Activated CD4-positive, alpha-beta T cell treated with anti-CD3 and anti-CD28 coated beads, Interleukin-2, amount 10 ng/mL, durations not matched to agents 24 days and 14 days (primary cell): ENCODE measurements at regions not wholly inside any gene's neighbourhood (a gene's known extent, or its start where the extent isn't known, plus 50 kb on each side); places are given as distances from the start of the nearest gene placed in this dataset.

Experiments
- DNase-seq: peaks from one replicate; pipeline ENCODE4 v3.0.0; 2022
- H3K27ac Mint-ChIP-seq: one replicate; pipeline ENCODE4 v1.8.0; 2022; ENCODE audit warnings: mild to moderate bottlenecking, mixed read lengths
- H3K27me3 Mint-ChIP-seq: one replicate; pipeline ENCODE4 v1.8.0; 2022; ENCODE audit warnings: mixed read lengths
- H3K36me3 Mint-ChIP-seq: one replicate; pipeline ENCODE4 v1.8.0; 2022; ENCODE audit warnings: low read depth, mild to moderate bottlenecking, mixed read lengths
- H3K4me1 Mint-ChIP-seq: one replicate; pipeline ENCODE4 v1.8.0; 2021; ENCODE audit warnings: mixed read lengths
- H3K4me3 Mint-ChIP-seq: one replicate; pipeline ENCODE4 v1.8.0; 2022; ENCODE audit warnings: mild to moderate bottlenecking, moderate library complexity, mixed read lengths
- H3K9me3 Mint-ChIP-seq: one replicate; pipeline ENCODE4 v1.8.0; 2021; ENCODE audit warnings: mixed read lengths
- intact Hi-C: fragments of 100-400 bp; cut with micrococcal nuclease; formaldehyde crosslinking; loops from one replicate; pipeline ENCODE4 v1.15.1; 2023

DNA sequence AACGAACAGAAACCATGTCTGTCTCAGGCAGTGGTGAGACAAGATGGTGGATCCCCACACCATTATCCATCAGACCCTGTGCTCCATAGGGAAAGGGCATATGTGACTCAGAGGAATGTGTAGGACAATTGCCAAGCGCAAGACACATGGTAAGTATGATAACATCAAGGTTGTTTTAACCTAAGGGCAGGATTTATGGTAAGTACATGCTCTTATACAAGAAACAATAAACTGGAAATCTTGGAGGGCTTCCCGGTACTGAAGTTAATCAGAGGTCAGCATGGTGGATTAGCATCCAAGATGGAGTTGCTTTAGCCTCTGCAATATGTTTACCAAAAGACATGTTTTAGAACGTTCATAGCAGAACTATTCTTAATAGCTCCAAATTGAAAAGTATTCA lies 355.0 kb downstream of the PPP1R2C start:
- intact Hi-C loops: no loop called here
- Mint-ChIP-seq H3K4me1 (no peaks in the 10 kb centered on the region), H3K27me3 (no peaks in the 10 kb centered on the region), H3K9me3 (no peaks in the 10 kb centered on the region), H3K27ac (no peak overlapping the region), H3K4me3 (no peak overlapping the region), H3K36me3 (no peaks in the 10 kb centered on the region)
- DNase-seq: no peak

- no peak for DNase-seq
- no peaks in the 10 kb centered on the region for H3K4me1 Mint-ChIP-seq
- no peaks in the 10 kb centered on the region for H3K36me3 Mint-ChIP-seq
- intact Hi-C loops: no loop called here
- no peaks in the 10 kb centered on the region for H3K27me3 Mint-ChIP-seq
- no peak overlapping the region for H3K4me3 Mint-ChIP-seq
- no peak overlapping the region for H3K27ac Mint-ChIP-seq
- H3K9me3 Mint-ChIP-seq: no peaks in the 10 kb centered on the region
Observed at GRCh38 chrX:42420426-42420825, 357.5 kb downstream of the PPP1R2C start.

GRCh38 chrX:42415636-42416035 lies 362.3 kb downstream of the PPP1R2C start:
- intact Hi-C loops: no loop called here
- Mint-ChIP-seq H3K4me1 (no peaks in the 10 kb centered on the region), H3K27me3 (no peaks in the 10 kb centered on the region), H3K27ac (no peak overlapping the region), H3K36me3 (no peaks in the 10 kb centered on the region), H3K9me3 (peaks cover 10% of the 10 kb centered on the region), H3K4me3 (no peak overlapping the region)
- no peak for DNase-seq

GRCh38 chrX:42414057-42414456 lies 363.9 kb downstream of the PPP1R2C start:
- H3K27ac Mint-ChIP-seq: no peak overlapping the region
- no peaks in the 10 kb centered on the region for H3K27me3 Mint-ChIP-seq
- intact Hi-C loops: no loop called here
- peaks cover 10% of the 10 kb centered on the region for H3K9me3 Mint-ChIP-seq
- no peaks in the 10 kb centered on the region for H3K4me1 Mint-ChIP-seq
- no peak overlapping the region for H3K4me3 Mint-ChIP-seq
- no peaks in the 10 kb centered on the region for H3K36me3 Mint-ChIP-seq
- no peak for DNase-seq

- H3K36me3 Mint-ChIP-seq: no peaks in the 10 kb centered on the region
- peak overlapping the region; percentile 53 for H3K4me3 Mint-ChIP-seq
- H3K27ac Mint-ChIP-seq: peak overlapping the region; percentile 45
Observed at GRCh38 chrX:42399632-42400024, 378.3 kb downstream of the PPP1R2C start.

GRCh38 chrX:42398967-42399631 lies 378.9 kb downstream of the PPP1R2C start:
- peak overlapping the region; percentile 53 for H3K4me3 Mint-ChIP-seq
- no peaks in the 10 kb centered on the region for H3K36me3 Mint-ChIP-seq
- no peaks in the 10 kb centered on the region for H3K27me3 Mint-ChIP-seq
- intact Hi-C loops: no loop called here
- peaks cover 9% of the 10 kb centered on the region for H3K9me3 Mint-ChIP-seq
- H3K27ac Mint-ChIP-seq: no peak overlapping the region
- DNase-seq: no peak
- H3K4me1 Mint-ChIP-seq: peaks cover 12% of the 10 kb centered on the region

More at GRCh38 chrX:42399632-42400024, 378.3 kb downstream of the PPP1R2C start:
- Mint-ChIP-seq H3K4me1 (peaks cover 12% of the 10 kb centered on the region), H3K9me3 (peaks cover 11% of the 10 kb centered on the region), H3K27me3 (no peaks in the 10 kb centered on the region)
- DNase-seq: no peak
- intact Hi-C loops: no loop called here

GRCh38 chrX:42396136-42396535 lies 381.8 kb downstream of the PPP1R2C start:
- no peaks in the 10 kb centered on the region for H3K27me3 Mint-ChIP-seq
- intact Hi-C loops: no loop called here
- no peak overlapping the region for H3K27ac Mint-ChIP-seq

DNA sequence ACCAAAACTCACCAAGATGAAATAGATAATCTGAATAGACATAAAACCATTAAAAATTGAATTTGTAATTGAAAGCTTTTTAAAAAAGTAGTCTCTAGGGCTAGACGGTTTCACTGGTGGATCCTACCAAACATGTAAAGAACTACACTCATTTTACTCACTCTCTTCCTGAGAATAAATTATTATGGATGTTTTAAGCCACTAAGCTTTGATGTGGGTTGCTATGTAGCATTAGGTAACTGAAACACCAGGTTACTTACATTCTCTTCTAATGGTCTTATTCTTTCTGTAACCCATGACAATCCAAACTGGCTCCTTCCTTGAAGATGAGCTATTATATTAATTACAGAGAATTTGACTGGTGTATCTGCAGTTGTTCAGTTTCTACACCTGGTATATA lies 385.1 kb downstream of the PPP1R2C start:
- Mint-ChIP-seq H3K4me1 (no peaks in the 10 kb centered on the region), H3K27ac (no peak overlapping the region), H3K4me3 (no peak overlapping the region), H3K27me3 (no peaks in the 10 kb centered on the region), H3K9me3 (peaks cover 9% of the 10 kb centered on the region), H3K36me3 (no peaks in the 10 kb centered on the region)
- intact Hi-C loops: no loop called here
- DNase-seq: no peak

More at GRCh38 chrX:42396136-42396535, 381.8 kb downstream of the PPP1R2C start:
- H3K9me3 Mint-ChIP-seq: peaks cover 9% of the 10 kb centered on the region
- DNase-seq: no peak
- H3K4me3 Mint-ChIP-seq: no peak overlapping the region
- H3K4me1 Mint-ChIP-seq: peaks cover 12% of the 10 kb centered on the region
- H3K36me3 Mint-ChIP-seq: no peaks in the 10 kb centered on the region

- H3K4me1 Mint-ChIP-seq: no peaks in the 10 kb centered on the region
- DNase-seq: no peak
- H3K27ac Mint-ChIP-seq: no peak overlapping the region
- H3K4me3 Mint-ChIP-seq: no peak overlapping the region
- H3K9me3 Mint-ChIP-seq: no peaks in the 10 kb centered on the region
- H3K27me3 Mint-ChIP-seq: no peaks in the 10 kb centered on the region
- no peaks in the 10 kb centered on the region for H3K36me3 Mint-ChIP-seq
- intact Hi-C loops: no loop called here
Observed at GRCh38 chrX:42386681-42387080, 391.3 kb downstream of the PPP1R2C start.

GRCh38 chrX:42385730-42386129 lies 392.2 kb downstream of the PPP1R2C start:
- H3K36me3 Mint-ChIP-seq: no peaks in the 10 kb centered on the region
- no peak overlapping the region for H3K27ac Mint-ChIP-seq
- H3K27me3 Mint-ChIP-seq: no peaks in the 10 kb centered on the region
- no peak for DNase-seq
- intact Hi-C loops: no loop called here
- H3K9me3 Mint-ChIP-seq: no peaks in the 10 kb centered on the region
- no peaks in the 10 kb centered on the region for H3K4me1 Mint-ChIP-seq
- no peak overlapping the region for H3K4me3 Mint-ChIP-seq

GRCh38 chrX:42384956-42385355 lies 393.0 kb downstream of the PPP1R2C start:
- Mint-ChIP-seq H3K9me3 (peaks cover 2% of the 10 kb centered on the region), H3K36me3 (no peaks in the 10 kb centered on the region), H3K4me1 (no peaks in the 10 kb centered on the region), H3K27me3 (no peaks in the 10 kb centered on the region), H3K4me3 (no peak overlapping the region), H3K27ac (no peak overlapping the region)
- no peak for DNase-seq
- intact Hi-C loops: no loop called here

DNA sequence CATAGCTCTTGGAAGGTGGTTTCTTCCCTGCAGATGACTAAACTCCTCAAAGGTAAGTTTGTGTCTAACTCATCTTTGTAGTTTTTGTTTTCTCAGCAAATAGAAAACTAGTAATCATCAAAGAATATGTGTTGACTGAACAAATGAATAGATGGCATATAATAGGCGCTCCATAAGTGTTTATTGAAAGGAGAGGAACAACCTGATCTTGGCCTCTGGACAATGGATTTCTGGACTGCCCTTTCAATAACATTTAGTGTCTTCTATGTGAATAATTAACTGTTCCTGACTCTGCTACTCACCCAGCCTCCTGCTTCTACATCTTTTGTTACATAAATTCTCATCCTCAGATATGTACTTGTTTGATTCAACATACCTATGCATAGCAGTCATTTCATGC lies 399.1 kb downstream of the PPP1R2C start:
- Mint-ChIP-seq H3K4me3 (no peak overlapping the region), H3K27me3 (no peaks in the 10 kb centered on the region), H3K36me3 (no peaks in the 10 kb centered on the region), H3K27ac (no peak overlapping the region), H3K9me3 (peaks cover 4% of the 10 kb centered on the region), H3K4me1 (no peaks in the 10 kb centered on the region)
- intact Hi-C loops: no loop called here
- no peak for DNase-seq

GRCh38 chrX:42375086-42375485 lies 402.9 kb downstream of the PPP1R2C start:
- Mint-ChIP-seq H3K4me1 (no peaks in the 10 kb centered on the region), H3K36me3 (no peaks in the 10 kb centered on the region), H3K4me3 (no peak overlapping the region), H3K9me3 (peaks cover 4% of the 10 kb centered on the region), H3K27ac (no peak overlapping the region), H3K27me3 (no peaks in the 10 kb centered on the region)
- intact Hi-C loops: no loop called here
- no peak for DNase-seq

GRCh38 chrX:42366181-42366580 lies 411.8 kb downstream of the PPP1R2C start:
- Mint-ChIP-seq H3K27ac (no peak overlapping the region), H3K9me3 (no peaks in the 10 kb centered on the region), H3K4me3 (no peak overlapping the region), H3K4me1 (no peaks in the 10 kb centered on the region), H3K27me3 (no peaks in the 10 kb centered on the region), H3K36me3 (no peaks in the 10 kb centered on the region)
- DNase-seq: no peak
- intact Hi-C loops: no loop called here

DNA sequence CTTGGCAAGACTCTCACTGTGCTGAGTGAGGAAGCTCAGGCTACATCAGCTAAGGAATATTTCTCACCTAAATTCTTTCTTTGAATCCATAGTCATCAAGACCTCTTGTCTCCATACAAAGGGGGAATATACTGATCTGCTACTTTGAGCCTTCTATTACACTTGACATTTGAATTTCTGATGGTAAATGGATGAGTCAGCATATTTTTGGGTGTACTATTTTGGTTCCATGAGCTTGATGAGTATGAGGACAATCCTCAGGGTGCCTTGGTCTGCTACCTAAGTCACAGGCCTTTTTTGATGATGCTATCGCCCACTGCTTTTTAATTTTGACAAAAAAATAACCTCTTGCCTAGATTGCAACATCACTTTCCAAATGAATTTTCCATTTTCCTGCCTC lies 415.7 kb downstream of the PPP1R2C start:
- intact Hi-C loops: no loop called here
- DNase-seq: no peak
- Mint-ChIP-seq H3K4me3 (no peak overlapping the region), H3K27me3 (no peaks in the 10 kb centered on the region), H3K36me3 (no peaks in the 10 kb centered on the region), H3K27ac (no peak overlapping the region), H3K9me3 (no peaks in the 10 kb centered on the region), H3K4me1 (no peaks in the 10 kb centered on the region)
